ENCODE measurements at regions not wholly inside any gene's neighbourhood (a gene's known extent, or its start where the extent isn't known, plus 50 kb on each side); places are given as distances from the start of the nearest gene placed in this dataset.

DNA sequence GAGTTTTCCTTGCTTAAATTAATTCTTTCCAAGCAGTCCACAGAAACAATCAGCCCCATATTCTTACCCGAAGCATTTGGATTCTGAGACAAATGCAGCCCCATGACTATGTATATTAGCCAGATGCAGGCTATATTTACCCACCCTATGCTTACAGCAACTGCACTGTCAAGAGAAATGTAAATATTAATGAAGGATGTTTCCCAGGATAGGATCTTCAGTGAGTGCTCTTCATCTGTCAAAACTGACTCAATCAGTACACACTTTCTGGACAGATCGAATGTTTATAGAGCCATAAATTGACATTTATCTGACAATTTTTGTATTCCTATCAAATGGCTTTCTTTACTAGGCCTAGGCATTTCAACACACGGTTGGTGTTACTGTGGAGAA, 725.3 kb upstream of the SEMA6A start:
- TF ChIP-seq, protein P1, sequence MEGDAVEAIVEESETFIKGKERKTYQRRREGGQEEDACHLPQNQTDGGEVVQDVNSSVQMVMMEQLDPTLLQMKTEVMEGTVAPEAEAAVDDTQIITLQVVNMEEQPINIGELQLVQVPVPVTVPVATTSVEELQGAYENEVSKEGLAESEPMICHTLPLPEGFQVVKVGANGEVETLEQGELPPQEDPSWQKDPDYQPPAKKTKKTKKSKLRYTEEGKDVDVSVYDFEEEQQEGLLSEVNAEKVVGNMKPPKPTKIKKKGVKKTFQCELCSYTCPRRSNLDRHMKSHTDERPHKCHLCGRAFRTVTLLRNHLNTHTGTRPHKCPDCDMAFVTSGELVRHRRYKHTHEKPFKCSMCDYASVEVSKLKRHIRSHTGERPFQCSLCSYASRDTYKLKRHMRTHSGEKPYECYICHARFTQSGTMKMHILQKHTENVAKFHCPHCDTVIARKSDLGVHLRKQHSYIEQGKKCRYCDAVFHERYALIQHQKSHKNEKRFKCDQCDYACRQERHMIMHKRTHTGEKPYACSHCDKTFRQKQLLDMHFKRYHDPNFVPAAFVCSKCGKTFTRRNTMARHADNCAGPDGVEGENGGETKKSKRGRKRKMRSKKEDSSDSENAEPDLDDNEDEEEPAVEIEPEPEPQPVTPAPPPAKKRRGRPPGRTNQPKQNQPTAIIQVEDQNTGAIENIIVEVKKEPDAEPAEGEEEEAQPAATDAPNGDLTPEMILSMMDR (IDR thresholded peaks at IDR 0.05), result no peak
- TF ChIP-seq SREBF2 (IDR thresholded peaks at IDR 0.05) (no peak), RAD21 (conservative IDR thresholded peaks at IDR 0.05 in 1 of 2, IDR thresholded peaks at IDR 0.05 in 1 of 2) (no peak), POLR2A (IDR thresholded peaks at IDR 0.05; ENCODE audit: low read length) (no peak), EP300 (IDR thresholded peaks at IDR 0.05) (no peak), RFX5 (IDR thresholded peaks at IDR 0.05) (no peak), NR3C1 (IDR thresholded peaks at IDR 0.05) (no peak), CHD4 (IDR thresholded peaks at IDR 0.05; ENCODE audit: borderline replicate concordance) (no peak)
